T-cell (primary cell): ENCODE measurements at regions not wholly inside any gene's neighbourhood (a gene's known extent, or its start where the extent isn't known, plus 50 kb on each side); places are given as distances from the start of the nearest gene placed in this dataset.
A peak's percentile ranks its signal among the peaks of the same experiment; 100 is the strongest.

Experiments used
- ATAC-seq, 4 experiments: fragments of 200-7000 bp in 3 of 4; fragments of 150-1000 bp in 1 of 4; cut with Tn5 transposase; replicated peaks in 1 of 4; 1 replicate in 3 of 4; 2 replicates in 1 of 4; pipeline ENCODE4 v1.10.0; 2021; ENCODE audit warnings: moderate library complexity in 3 of 4, mild to moderate bottlenecking in 2 of 4, moderate number of reproducible peaks in 1 of 4
- CTCF ChIA-PET, 2 donors: fragments of 300-600 bp; sonication (Branson Sonifier 250); formaldehyde crosslinking; loops; one replicate each; lab custom pipeline; 2022; ENCODE audit warnings: antibody characterized with exemption in 2 of 2; lab: Charles Lee
- POLR2A ChIA-PET, 2 donors: fragments of 300-600 bp; sonication (Branson Sonifier 250); formaldehyde crosslinking; loops; one replicate each; lab custom pipeline; 2022; ENCODE audit warnings: antibody characterized with exemption in 2 of 2; lab: Charles Lee
- DNase-seq, 35 experiments: peaks; one replicate each; pipeline versions ENCODE4 v3.0.0 to v3.0.0-alpha.2; 2013 to 2023
- H3K27ac ChIP-seq: one replicate; pipeline ENCODE4 v1.5.1; 2013; ENCODE audit warnings: low read length
- H3K27me3 ChIP-seq, 2 experiments: replicated peaks in 1 of 2; 1 replicate in 1 of 2; 2 replicates in 1 of 2; pipeline versions ENCODE4 v1.6.1 to v1.7.0; 2013; ENCODE audit warnings: low read length in 1 of 2, mixed read lengths in 1 of 2; ENCODE audit not compliant: control insufficient read depth in 2 of 2, insufficient read depth in 2 of 2; ENCODE audit errors: extremely low read depth in 1 of 2
- H3K36me3 ChIP-seq, 2 donors: 1 replicate in 1 of 2; 2 replicates in 1 of 2; pipeline versions ENCODE4 v1.6.1 to v1.7.0; 2013; ENCODE audit warnings: low read length in 1 of 2; ENCODE audit not compliant: control insufficient read depth in 2 of 2, insufficient read depth in 1 of 2; ENCODE audit errors: extremely low read depth in 1 of 2
- H3K4me1 ChIP-seq, 2 experiments: 1 replicate in 1 of 2; 2 replicates in 1 of 2; pipeline versions ENCODE4 v1.6.1 to v1.7.0; 2013; ENCODE audit warnings: low read length in 2 of 2, mixed read lengths in 1 of 2; ENCODE audit not compliant: insufficient read depth in 2 of 2, control insufficient read depth in 1 of 2; ENCODE audit errors: extremely low read depth in 1 of 2
- H3K4me3 ChIP-seq, 2 donors: 1 replicate in 1 of 2; 2 replicates in 1 of 2; pipeline versions ENCODE4 v1.5.1 to v1.7.0; 2013; ENCODE audit warnings: mild to moderate bottlenecking in 2 of 2, low read length in 1 of 2, moderate library complexity in 1 of 2; ENCODE audit not compliant: control insufficient read depth in 1 of 2; ENCODE audit errors: extremely low read depth in 1 of 2
- H3K9me3 ChIP-seq: 2 replicates; pipeline ENCODE4 v1.7.0; 2013
- H3K27ac Mint-ChIP-seq, 2 donors: one replicate each; pipeline ENCODE4 v1.8.0; 2020 to 2021; ENCODE audit warnings: mild to moderate bottlenecking in 2 of 2, mixed read lengths in 2 of 2
- H3K27me3 Mint-ChIP-seq, 2 donors: one replicate each; pipeline ENCODE4 v1.8.0; 2021 to 2022; ENCODE audit warnings: mixed read lengths in 2 of 2
- H3K36me3 Mint-ChIP-seq: one replicate; pipeline ENCODE4 v1.8.0; 2021; ENCODE audit warnings: mixed read lengths
- H3K4me1 Mint-ChIP-seq, 3 donors: one replicate each; pipeline ENCODE4 v1.8.0; 2020 to 2022; ENCODE audit warnings: mixed read lengths in 3 of 3, mild to moderate bottlenecking in 1 of 3
- H3K4me3 Mint-ChIP-seq, 3 donors: one replicate each; pipeline ENCODE4 v1.8.0; 2020 to 2022; ENCODE audit warnings: mild to moderate bottlenecking in 3 of 3, mixed read lengths in 3 of 3, moderate library complexity in 3 of 3
- H3K9me3 Mint-ChIP-seq, 3 donors: one replicate each; pipeline ENCODE4 v1.8.0; 2020 to 2022; ENCODE audit warnings: mixed read lengths in 3 of 3
- WGBS: methylation state at CpG from one replicate; pipeline ENCODE4 v1.1.5; 2013; ENCODE audit warnings: missing lambda C conversion rate; ENCODE audit not compliant: insufficient coverage; 5-methylcytosine and 5-hydroxymethylcytosine counted together

GRCh38 chr20:59495894-59496510, 108.3 kb upstream of the PHACTR3 start:
- ChIA-PET POLR2A (no interaction called here), CTCF (interaction anchor here (0.8 to 1.4 kb wide), 5 partner anchors 29 to 848 kb away, joined by 3 to 5 read pairs (median 4); no protein-coding TSS in a partner anchor)
- Histone ChIP-seq H3K4me3 (no peak overlapping the region), H3K36me3 (no peaks in the 10 kb centered on the region), H3K4me1 (no peaks in the 10 kb centered on the region), H3K27me3 (peaks cover 0 to 37% of the 10 kb centered on the region in 2 experiments), H3K9me3 (no peaks in the 10 kb centered on the region), H3K27ac (no peak overlapping the region)
- ATAC-seq: peak; percentile 31 to 64 (median 58)
- Mint-ChIP-seq H3K9me3 (peaks cover 0 to 12% (median 4%) of the 10 kb centered on the region in 3 donors), H3K36me3 (no peaks in the 10 kb centered on the region), H3K27ac (no peak overlapping the region), H3K27me3 (peaks cover 14 to 32% of the 10 kb centered on the region in 2 donors), H3K4me3 (no peak overlapping the region), H3K4me1 (peaks cover 0 to 4% (median 0%) of the 10 kb centered on the region in 3 donors)
- 13% methylated on average over 8 of the region's 12 CpGs for WGBS
- peak; percentile 8 to 75 (median 58) for DNase-seq

- Histone ChIP-seq H3K9me3 (no peaks in the 10 kb centered on the region), H3K36me3 (no peaks in the 10 kb centered on the region), H3K4me3 (no peak overlapping the region), H3K27me3 (peaks cover 0 to 32% of the 10 kb centered on the region in 2 experiments), H3K27ac (no peak overlapping the region), H3K4me1 (no peaks in the 10 kb centered on the region)
- H3K4me3 Mint-ChIP-seq: no peak overlapping the region
- no peaks in the 10 kb centered on the region for H3K36me3 Mint-ChIP-seq
- 80% methylated on average over 2 of the region's 3 CpGs for WGBS
- DNase-seq: no peak
- ChIA-PET POLR2A (no interaction called here), CTCF (interaction anchor here in 1 of 2 donors (0.6 kb wide), 1 partner anchor 228 kb away, joined by 3 read pairs; no protein-coding TSS in a partner anchor)
- no peak for ATAC-seq
- H3K9me3 Mint-ChIP-seq: peaks cover 0 to 12% (median 4%) of the 10 kb centered on the region in 3 donors
- peaks cover 0 to 4% (median 0%) of the 10 kb centered on the region in 3 donors for H3K4me1 Mint-ChIP-seq
- H3K27me3 Mint-ChIP-seq: peaks cover 24 to 34% of the 10 kb centered on the region in 2 donors
- no peak overlapping the region for H3K27ac Mint-ChIP-seq
Measured at GRCh38 chr20:59498291-59498690, 106.0 kb upstream of the PHACTR3 start.

- Mint-ChIP-seq H3K27ac (no peak overlapping the region), H3K4me3 (no peak overlapping the region), H3K36me3 (no peaks in the 10 kb centered on the region), H3K27me3 (peaks cover 16 to 25% of the 10 kb centered on the region in 2 donors), H3K9me3 (peaks cover 0 to 12% (median 4%) of the 10 kb centered on the region in 3 donors), H3K4me1 (peaks cover 0 to 4% (median 0%) of the 10 kb centered on the region in 3 donors)
- H3K4me1 ChIP-seq: no peaks in the 10 kb centered on the region
- ChIA-PET CTCF (no interaction called here), POLR2A (no interaction called here)
- H3K4me3 ChIP-seq: no peak overlapping the region
- H3K36me3 ChIP-seq: no peaks in the 10 kb centered on the region
- peaks cover 0 to 24% of the 10 kb centered on the region in 2 experiments for H3K27me3 ChIP-seq
- H3K9me3 ChIP-seq: no peaks in the 10 kb centered on the region
- ATAC-seq: no peak
- no peak for DNase-seq
- no peak overlapping the region for H3K27ac ChIP-seq
Measured at GRCh38 chr20:59499863-59500262, 104.5 kb upstream of the PHACTR3 start.

- Histone ChIP-seq H3K36me3 (no peaks in the 10 kb centered on the region), H3K4me3 (no peak overlapping the region), H3K27ac (no peak overlapping the region), H3K9me3 (no peaks in the 10 kb centered on the region), H3K27me3 (peaks cover 0 to 2% of the 10 kb centered on the region in 2 experiments), H3K4me1 (no peaks in the 10 kb centered on the region)
- WGBS: 71% methylated on average over 1 of the region's 3 CpGs
- Mint-ChIP-seq H3K9me3 (no peaks in the 10 kb centered on the region), H3K4me3 (no peak overlapping the region), H3K27me3 (peaks cover 6 to 21% of the 10 kb centered on the region in 2 donors), H3K4me1 (no peaks in the 10 kb centered on the region), H3K27ac (no peak overlapping the region), H3K36me3 (no peaks in the 10 kb centered on the region)
- ChIA-PET CTCF (no interaction called here), POLR2A (no interaction called here)
- ATAC-seq: no peak
- no peak for DNase-seq
Measured at GRCh38 chr20:59508729-59509128, 95.6 kb upstream of the PHACTR3 start.

- Histone ChIP-seq H3K9me3 (no peaks in the 10 kb centered on the region), H3K4me3 (no peak overlapping the region), H3K27me3 (peaks cover 2 to 29% of the 10 kb centered on the region in 2 experiments), H3K36me3 (no peaks in the 10 kb centered on the region), H3K4me1 (no peaks in the 10 kb centered on the region), H3K27ac (no peak overlapping the region)
- Mint-ChIP-seq H3K9me3 (no peaks in the 10 kb centered on the region), H3K27ac (no peak overlapping the region), H3K4me3 (no peak overlapping the region), H3K27me3 (peaks cover 41 to 47% of the 10 kb centered on the region in 2 donors), H3K4me1 (peaks cover 0 to 2% (median 0%) of the 10 kb centered on the region in 3 donors), H3K36me3 (no peaks in the 10 kb centered on the region)
- DNase-seq (no peak), ATAC-seq (no peak)
- WGBS: 100% methylated on average over 4 of the region's 5 CpGs
- CTCF ChIA-PET: no interaction called here
- POLR2A ChIA-PET: no interaction called here
Measured at GRCh38 chr20:59512651-59513050, 91.7 kb upstream of the PHACTR3 start.

- no peak for ATAC-seq
- Mint-ChIP-seq H3K27ac (no peak overlapping the region), H3K27me3 (peaks cover 55 to 59% of the 10 kb centered on the region in 2 donors), H3K36me3 (no peaks in the 10 kb centered on the region), H3K9me3 (no peaks in the 10 kb centered on the region), H3K4me1 (peaks cover 0 to 2% (median 0%) of the 10 kb centered on the region in 3 donors), H3K4me3 (no peak overlapping the region)
- Histone ChIP-seq H3K9me3 (no peaks in the 10 kb centered on the region), H3K4me3 (no peak overlapping the region), H3K27ac (no peak overlapping the region), H3K4me1 (no peaks in the 10 kb centered on the region), H3K27me3 (peaks cover 2 to 43% of the 10 kb centered on the region in 2 experiments), H3K36me3 (no peaks in the 10 kb centered on the region)
- ChIA-PET CTCF (no interaction called here), POLR2A (no interaction called here)
- 57% methylated on average over 4 of the region's 5 CpGs for WGBS
- DNase-seq: no peak
Measured at GRCh38 chr20:59514554-59514953, 89.8 kb upstream of the PHACTR3 start.
